ENCODE measurements at regions not wholly inside any gene's neighbourhood (a gene's known extent, or its start where the extent isn't known, plus 50 kb on each side); places are given as distances from the start of the nearest gene placed in this dataset.

- TF ChIP-seq EZH2phosphoT487 (IDR thresholded peaks at IDR 0.05; ENCODE audit: insufficient read depth, low read depth) (no peak), EZH2 (IDR thresholded peaks at IDR 0.05; ENCODE audit: insufficient read depth, poor library complexity, severe bottlenecking) (no peak)
Measured at GRCh38 chr4:125725957-125726525, 411.3 kb downstream of the FAT4 start.

Data from GM23248 (cell line).